Tibial nerve (tissue), 4 donors: ENCODE measurements at regions not wholly inside any gene's neighbourhood (a gene's known extent, or its start where the extent isn't known, plus 50 kb on each side); places are given as distances from the start of the nearest gene placed in this dataset.

Experiments
- DNase-seq, 2 donors: peaks; one replicate each; pipeline ENCODE4 v3.0.0-alpha.2; 2019; ENCODE audit warnings: low spot score in 2 of 2
- H3K27ac ChIP-seq, 4 donors: fragments of 200-600 bp; sonication (generic) in 3 of 4; one replicate each; pipeline ENCODE4 v1.5.1; 2017 to 2019; ENCODE audit warnings: mild to moderate bottlenecking in 1 of 4
- H3K27me3 ChIP-seq, 2 donors: fragments of 200-600 bp; sonication (generic) in 1 of 2; one replicate each; pipeline versions ENCODE4 v1.5.1 to v1.6.0; 2017 to 2019
- H3K36me3 ChIP-seq, 3 donors: fragments of 200-600 bp; sonication (generic); one replicate each; pipeline ENCODE4 v1.5.1; 2018 to 2019
- H3K4me1 ChIP-seq, 4 donors: fragments of 200-600 bp; sonication (generic) in 3 of 4; one replicate each; pipeline ENCODE4 v1.5.1; 2017 to 2019
- H3K4me3 ChIP-seq, 4 donors: fragments of 200-600 bp; sonication (generic) in 3 of 4; one replicate each; pipeline ENCODE4 v1.5.1; 2017 to 2019; ENCODE audit warnings: mild to moderate bottlenecking in 1 of 4, moderate library complexity in 1 of 4
- H3K9me3 ChIP-seq, 4 donors: fragments of 200-600 bp; sonication (generic) in 3 of 4; one replicate each; pipeline ENCODE4 v1.5.1; 2017 to 2019
- EP300 ChIP-seq, 2 donors: sonication (generic); formaldehyde crosslinking; IDR thresholded peaks; one replicate each; pipeline ENCODE4 v1.6.1; 2017; ENCODE audit warnings: antibody characterized with exemption in 2 of 2, mild to moderate bottlenecking in 1 of 2
- POLR2A ChIP-seq, 2 donors: fragments of 450-650 bp; IDR thresholded peaks; one replicate each; pipeline ENCODE4 v1.6.1; 2017; ENCODE audit warnings: antibody characterized with exemption in 2 of 2, mild to moderate bottlenecking in 2 of 2, moderate library complexity in 2 of 2
- WGBS, 2 donors: methylation state at CpG; one replicate each; pipeline ENCODE4 v1.1.5; 2018; 5-methylcytosine and 5-hydroxymethylcytosine counted together
- TF ChIP-seq, protein P1 (sequence below), 5 experiments: fragments of 200-600 bp in 3 of 5; fragments of 450-650 bp in 2 of 5; sonication (generic) in 3 of 5; IDR thresholded peaks; one replicate each; pipeline ENCODE4 v1.5.1; 2016 to 2019; ENCODE audit warnings: antibody characterized with exemption in 5 of 5, mild to moderate bottlenecking in 3 of 5, moderate library complexity in 2 of 5

DNA sequence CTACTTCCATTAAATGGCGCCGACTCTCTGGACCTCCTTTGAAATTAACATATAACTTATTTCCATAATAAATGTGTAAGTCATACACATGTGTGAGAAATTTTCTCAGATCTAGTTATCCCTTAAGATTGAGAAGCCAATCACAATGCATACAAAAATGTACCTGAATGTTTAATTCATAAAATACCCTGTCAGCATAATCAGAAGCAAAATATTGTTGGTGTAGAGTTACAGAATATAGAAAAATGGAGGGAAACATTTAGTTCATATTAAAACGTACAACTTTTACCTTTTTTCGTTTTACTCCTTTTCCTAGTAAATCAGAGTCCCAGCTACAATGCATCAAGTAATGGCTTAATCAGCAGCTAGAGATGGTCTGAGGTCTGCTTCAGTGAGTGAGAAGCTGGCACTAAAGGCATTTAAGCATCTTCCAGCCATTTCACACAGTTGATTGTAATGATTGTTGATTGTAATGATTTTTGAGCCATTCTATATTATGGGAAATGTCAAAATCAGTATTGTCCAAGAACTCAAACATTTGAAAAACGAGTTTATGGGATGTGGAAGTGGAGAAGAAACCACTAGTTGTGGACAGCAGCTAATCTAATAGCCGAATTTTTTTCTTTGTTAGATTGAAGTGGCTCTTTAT, 81.8 kb downstream of the ANXA1 start:
- no peak for TF ChIP-seq POLR2A (IDR thresholded peaks at IDR 0.05)
- TF ChIP-seq, protein P1, sequence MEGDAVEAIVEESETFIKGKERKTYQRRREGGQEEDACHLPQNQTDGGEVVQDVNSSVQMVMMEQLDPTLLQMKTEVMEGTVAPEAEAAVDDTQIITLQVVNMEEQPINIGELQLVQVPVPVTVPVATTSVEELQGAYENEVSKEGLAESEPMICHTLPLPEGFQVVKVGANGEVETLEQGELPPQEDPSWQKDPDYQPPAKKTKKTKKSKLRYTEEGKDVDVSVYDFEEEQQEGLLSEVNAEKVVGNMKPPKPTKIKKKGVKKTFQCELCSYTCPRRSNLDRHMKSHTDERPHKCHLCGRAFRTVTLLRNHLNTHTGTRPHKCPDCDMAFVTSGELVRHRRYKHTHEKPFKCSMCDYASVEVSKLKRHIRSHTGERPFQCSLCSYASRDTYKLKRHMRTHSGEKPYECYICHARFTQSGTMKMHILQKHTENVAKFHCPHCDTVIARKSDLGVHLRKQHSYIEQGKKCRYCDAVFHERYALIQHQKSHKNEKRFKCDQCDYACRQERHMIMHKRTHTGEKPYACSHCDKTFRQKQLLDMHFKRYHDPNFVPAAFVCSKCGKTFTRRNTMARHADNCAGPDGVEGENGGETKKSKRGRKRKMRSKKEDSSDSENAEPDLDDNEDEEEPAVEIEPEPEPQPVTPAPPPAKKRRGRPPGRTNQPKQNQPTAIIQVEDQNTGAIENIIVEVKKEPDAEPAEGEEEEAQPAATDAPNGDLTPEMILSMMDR (IDR thresholded peaks at IDR 0.05), result no peak
- no peak for TF ChIP-seq EP300 (IDR thresholded peaks at IDR 0.05)
- Histone ChIP-seq H3K27ac (no peak overlapping the region), H3K27me3 (no peaks in the 10 kb centered on the region), H3K36me3 (no peaks in the 10 kb centered on the region), H3K4me1 (no peaks in the 10 kb centered on the region), H3K9me3 (no peaks in the 10 kb centered on the region), H3K4me3 (no peak overlapping the region)
- 86% methylated on average over 6 of the region's 6 CpGs for WGBS, 2 donors
- DNase-seq, result no peak

DNA sequence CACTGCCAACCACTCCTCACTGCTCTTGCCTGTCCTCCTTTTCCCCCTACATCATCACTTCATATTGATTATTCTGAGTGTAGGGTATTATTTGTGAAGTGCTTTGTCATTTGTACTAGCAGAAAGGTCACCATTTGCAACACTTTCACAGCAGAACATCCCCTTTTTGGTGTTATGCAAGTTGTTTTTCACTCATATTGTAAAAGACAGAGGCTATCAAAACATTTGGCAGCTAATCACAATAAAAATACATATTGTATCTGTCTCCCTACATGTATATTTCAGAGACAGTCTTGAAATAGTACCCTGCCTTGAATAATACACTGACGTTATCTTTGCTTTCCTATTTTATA, 82.3 kb downstream of the ANXA1 start:
- no peak for DNase-seq
- no peaks in the 10 kb centered on the region for H3K9me3 ChIP-seq
- H3K27ac ChIP-seq, result no peak overlapping the region
- no peaks in the 10 kb centered on the region for H3K4me1 ChIP-seq
- TF ChIP-seq, protein P1 (IDR thresholded peaks at IDR 0.05), result no peak
- no peak for TF ChIP-seq POLR2A (IDR thresholded peaks at IDR 0.05)
- TF ChIP-seq EP300 (IDR thresholded peaks at IDR 0.05), result no peak
- WGBS, 2 donors, result 91% methylated on average over 1 of the region's 1 CpG
- no peak overlapping the region for H3K4me3 ChIP-seq
- H3K36me3 ChIP-seq, result no peaks in the 10 kb centered on the region
- no peaks in the 10 kb centered on the region for H3K27me3 ChIP-seq

DNA sequence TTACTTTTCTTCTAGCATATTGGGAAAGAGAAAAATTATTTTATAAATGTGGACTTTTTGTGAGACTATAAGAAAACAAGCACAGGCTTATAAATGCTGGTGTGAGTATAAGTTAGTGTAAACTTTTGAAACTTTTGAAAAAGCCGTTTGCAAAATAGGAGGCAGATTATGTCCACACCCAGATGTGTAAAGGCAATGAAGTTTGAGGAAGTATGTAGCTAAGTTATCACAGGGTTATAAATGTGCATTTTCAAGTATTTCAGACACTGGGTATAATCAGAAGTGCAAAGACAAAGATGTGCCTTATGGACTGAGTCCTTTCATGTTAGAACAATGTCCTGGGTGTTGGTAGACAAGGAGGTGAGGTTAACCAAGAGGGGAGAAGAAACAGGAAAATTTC, 85.5 kb downstream of the ANXA1 start:
- Histone ChIP-seq H3K36me3 (no peaks in the 10 kb centered on the region), H3K9me3 (no peaks in the 10 kb centered on the region), H3K27ac (no peak overlapping the region), H3K27me3 (no peaks in the 10 kb centered on the region), H3K4me3 (no peak overlapping the region), H3K4me1 (no peaks in the 10 kb centered on the region)
- TF ChIP-seq POLR2A (IDR thresholded peaks at IDR 0.05) (no peak), EP300 (IDR thresholded peaks at IDR 0.05) (no peak)
- TF ChIP-seq, protein P1 (IDR thresholded peaks at IDR 0.05), result no peak
- DNase-seq, result no peak
- 73 to 78% methylated on average over 1 of the region's 1 CpG for WGBS, 2 donors

DNA sequence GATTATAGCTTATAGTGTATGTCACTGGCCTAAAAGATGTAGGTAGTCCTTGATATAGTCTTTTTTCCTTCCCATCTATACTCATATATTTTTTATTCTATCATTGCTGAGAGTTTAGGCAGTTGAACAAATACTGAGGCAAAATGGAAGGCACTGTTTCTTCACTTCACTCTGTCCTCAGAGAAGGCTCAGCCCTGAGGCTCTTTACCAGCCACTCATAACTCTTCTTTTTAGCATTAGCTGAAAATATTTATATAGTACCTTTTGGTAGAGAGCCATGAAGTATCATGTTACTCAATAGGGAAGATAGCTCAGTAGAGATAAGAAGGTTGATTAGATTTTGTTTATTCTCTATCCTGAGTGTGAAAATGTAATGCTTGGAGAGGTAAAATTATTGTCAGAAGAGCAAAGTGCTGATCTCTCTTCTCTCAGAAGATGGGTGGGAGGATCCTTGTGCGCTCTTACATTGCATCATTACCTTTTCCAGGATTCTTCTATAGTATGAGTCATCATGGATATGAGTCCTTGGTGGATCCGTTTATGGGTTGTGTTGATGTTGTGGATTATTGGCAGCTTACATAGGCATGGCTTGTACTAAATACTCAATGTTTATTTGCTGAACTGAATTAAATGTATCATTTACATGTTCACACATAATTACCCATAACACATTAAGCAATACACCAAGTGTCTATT, 88.1 kb downstream of the ANXA1 start:
- 74 to 81% methylated on average over 2 of the region's 2 CpGs for WGBS, 2 donors
- Histone ChIP-seq H3K27ac (no peak overlapping the region), H3K9me3 (no peaks in the 10 kb centered on the region), H3K4me3 (no peak overlapping the region), H3K27me3 (no peaks in the 10 kb centered on the region), H3K4me1 (no peaks in the 10 kb centered on the region), H3K36me3 (no peaks in the 10 kb centered on the region)
- no peak for DNase-seq
- no peak for TF ChIP-seq POLR2A (IDR thresholded peaks at IDR 0.05)
- TF ChIP-seq, protein P1 (IDR thresholded peaks at IDR 0.05), result no peak
- TF ChIP-seq EP300 (IDR thresholded peaks at IDR 0.05), result no peak

DNA sequence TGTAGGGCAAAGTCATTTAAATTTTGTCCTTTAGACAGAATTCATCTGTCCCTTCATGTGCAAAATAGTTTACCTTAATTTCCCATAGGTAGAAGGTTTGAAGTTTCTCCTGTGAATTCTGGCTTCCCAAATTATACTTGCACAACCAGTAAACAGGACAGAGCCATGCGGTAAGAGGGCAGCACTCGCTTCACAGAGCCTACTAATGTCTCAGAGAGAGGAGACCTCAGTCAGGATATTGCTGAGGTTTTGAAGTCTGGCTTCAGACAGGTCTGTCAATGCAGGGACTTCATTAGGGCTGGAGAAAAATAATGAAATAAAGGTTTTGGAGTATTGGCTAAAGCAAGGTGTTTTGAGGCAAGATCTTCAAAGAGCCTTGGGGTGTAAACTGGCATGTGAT, 91.4 kb downstream of the ANXA1 start:
- WGBS, 2 donors, result 78 to 79% methylated on average over 2 of the region's 2 CpGs
- Histone ChIP-seq H3K4me1 (no peaks in the 10 kb centered on the region), H3K27me3 (no peaks in the 10 kb centered on the region), H3K9me3 (no peaks in the 10 kb centered on the region), H3K27ac (no peak overlapping the region), H3K36me3 (no peaks in the 10 kb centered on the region), H3K4me3 (no peak overlapping the region)
- TF ChIP-seq POLR2A (IDR thresholded peaks at IDR 0.05), result no peak
- no peak for TF ChIP-seq EP300 (IDR thresholded peaks at IDR 0.05)
- TF ChIP-seq, protein P1 (IDR thresholded peaks at IDR 0.05), result no peak
- no peak for DNase-seq
